Caco-2 (cell line): ENCODE measurements at regions not wholly inside any gene's neighbourhood (a gene's known extent, or its start where the extent isn't known, plus 50 kb on each side); places are given as distances from the start of the nearest gene placed in this dataset.

Experiments used
- BruUV-seq: library from RNA; stranded (reverse); fragments of 400-500 nt; replicated peaks from 2 replicates; lab custom pipeline; 2021; lab: Mats Ljungman, UMichigan
- CTCF ChIA-PET: fragments of 300-600 bp; sonication (Branson Sonifier 250); formaldehyde crosslinking; loops from one replicate; lab custom pipeline; 2022; ENCODE audit warnings: antibody characterized with exemption; lab: Charles Lee
- POLR2A ChIA-PET: fragments of 300-600 bp; sonication (Branson Sonifier 250); formaldehyde crosslinking; loops from one replicate; lab custom pipeline; 2022; ENCODE audit warnings: antibody characterized with exemption; lab: Charles Lee
- DNase-seq, 2 experiments: peaks; one replicate each; pipeline versions ENCODE4 v3.0.0 to v3.0.0-alpha.2; 2020 to 2022
- H3K27me3 ChIP-seq: replicated peaks from 2 replicates; pipeline ENCODE4 v1.6.0; 2011; ENCODE audit warnings: low read length; ENCODE audit not compliant: control insufficient read depth, insufficient read depth
- H3K36me3 ChIP-seq: 2 replicates; pipeline ENCODE4 v1.5.1; 2011; ENCODE audit warnings: low read length; ENCODE audit not compliant: control insufficient read depth, insufficient read depth
- H3K4me1 ChIP-seq: fragments of 250-450 bp; sonication (Bioruptor Pico); 2 replicates; pipeline ENCODE4 v1.5.1; 2020; ENCODE audit warnings: mild to moderate bottlenecking
- H3K4me3 ChIP-seq: 2 replicates; pipeline ENCODE4 v1.5.1; 2011; ENCODE audit warnings: low read depth, mild to moderate bottlenecking, control low read depth, low read length
- H3K9me3 ChIP-seq: fragments of 250-450 bp; sonication (Bioruptor Pico); 2 replicates; pipeline ENCODE4 v1.5.1; 2020; ENCODE audit warnings: mild to moderate bottlenecking, moderate library complexity
- H3K27ac Mint-ChIP-seq: one replicate; pipeline ENCODE4 v1.8.0; 2022; ENCODE audit warnings: mixed read lengths; ENCODE audit not compliant: unreplicated experiment
- H3K27me3 Mint-ChIP-seq: one replicate; pipeline ENCODE4 v1.8.0; 2022; ENCODE audit warnings: mixed read lengths; ENCODE audit not compliant: insufficient read depth, unreplicated experiment
- H3K36me3 Mint-ChIP-seq: one replicate; pipeline ENCODE4 v1.8.0; 2022; ENCODE audit warnings: mild to moderate bottlenecking, mixed read lengths; ENCODE audit not compliant: insufficient read depth, unreplicated experiment
- H3K4me1 Mint-ChIP-seq: one replicate; pipeline ENCODE4 v1.8.0; 2022; ENCODE audit warnings: low read depth, mixed read lengths; ENCODE audit not compliant: unreplicated experiment
- H3K4me3 Mint-ChIP-seq: one replicate; pipeline ENCODE4 v1.8.0; 2022; ENCODE audit warnings: mild to moderate bottlenecking, moderate library complexity, mixed read lengths; ENCODE audit not compliant: unreplicated experiment
- H3K9me3 Mint-ChIP-seq: one replicate; pipeline ENCODE4 v1.8.0; 2022; ENCODE audit warnings: mixed read lengths; ENCODE audit not compliant: unreplicated experiment
- intact Hi-C: fragments of 100-400 bp; cut with micrococcal nuclease; formaldehyde crosslinking; loops from one replicate; pipeline ENCODE4 v1.10.0; 2022; ENCODE audit not compliant: unreplicated experiment
- TF ChIP-seq, protein P1 (sequence below), 2 experiments: fragments of 200-600 bp in 1 of 2; IDR thresholded peaks; 1 replicate in 1 of 2; 2 replicates in 1 of 2; pipeline versions ENCODE4 v1.5.1 to v1.8.0; 2011 to 2022; ENCODE audit warnings: antibody characterized with exemption in 1 of 2, control low read depth in 1 of 2, inconsistent platforms in 1 of 2, low read depth in 1 of 2, low read length in 1 of 2, mild to moderate bottlenecking in 1 of 2, moderate library complexity in 1 of 2; ENCODE audit not compliant: insufficient read depth in 1 of 2, severe bottlenecking in 1 of 2, unreplicated experiment in 1 of 2

- Mint-ChIP-seq H3K36me3 (peaks cover 24% of the 10 kb centered on the region), H3K27me3 (no peaks in the 10 kb centered on the region), H3K4me1 (no peaks in the 10 kb centered on the region), H3K4me3 (no peak overlapping the region), H3K9me3 (no peaks in the 10 kb centered on the region), H3K27ac (no peak overlapping the region)
- TF ChIP-seq, protein P1, sequence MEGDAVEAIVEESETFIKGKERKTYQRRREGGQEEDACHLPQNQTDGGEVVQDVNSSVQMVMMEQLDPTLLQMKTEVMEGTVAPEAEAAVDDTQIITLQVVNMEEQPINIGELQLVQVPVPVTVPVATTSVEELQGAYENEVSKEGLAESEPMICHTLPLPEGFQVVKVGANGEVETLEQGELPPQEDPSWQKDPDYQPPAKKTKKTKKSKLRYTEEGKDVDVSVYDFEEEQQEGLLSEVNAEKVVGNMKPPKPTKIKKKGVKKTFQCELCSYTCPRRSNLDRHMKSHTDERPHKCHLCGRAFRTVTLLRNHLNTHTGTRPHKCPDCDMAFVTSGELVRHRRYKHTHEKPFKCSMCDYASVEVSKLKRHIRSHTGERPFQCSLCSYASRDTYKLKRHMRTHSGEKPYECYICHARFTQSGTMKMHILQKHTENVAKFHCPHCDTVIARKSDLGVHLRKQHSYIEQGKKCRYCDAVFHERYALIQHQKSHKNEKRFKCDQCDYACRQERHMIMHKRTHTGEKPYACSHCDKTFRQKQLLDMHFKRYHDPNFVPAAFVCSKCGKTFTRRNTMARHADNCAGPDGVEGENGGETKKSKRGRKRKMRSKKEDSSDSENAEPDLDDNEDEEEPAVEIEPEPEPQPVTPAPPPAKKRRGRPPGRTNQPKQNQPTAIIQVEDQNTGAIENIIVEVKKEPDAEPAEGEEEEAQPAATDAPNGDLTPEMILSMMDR (IDR thresholded peaks at IDR 0.05; ENCODE audit: insufficient read depth in 1 of 2, low read depth in 1 of 2, low read length in 1 of 2, severe bottlenecking in 1 of 2, unreplicated experiment in 1 of 2), result no peak
- Histone ChIP-seq H3K4me3 (no peak overlapping the region), H3K27me3 (no peaks in the 10 kb centered on the region), H3K4me1 (no peaks in the 10 kb centered on the region; the same call in 1 of the 2 replicates), H3K9me3 (no peaks in the 10 kb centered on the region), H3K36me3 (no peaks in the 10 kb centered on the region)
- no peak for DNase-seq
- intact Hi-C loops, result no loop called here
- no TSS peak for BruUV-seq
- POLR2A ChIA-PET, result no interaction called here
- CTCF ChIA-PET, result no interaction called here
These were observed 61.9 kb upstream of the ZCCHC13 start for GRCh38 chrX:74242050-74242449.

DNA sequence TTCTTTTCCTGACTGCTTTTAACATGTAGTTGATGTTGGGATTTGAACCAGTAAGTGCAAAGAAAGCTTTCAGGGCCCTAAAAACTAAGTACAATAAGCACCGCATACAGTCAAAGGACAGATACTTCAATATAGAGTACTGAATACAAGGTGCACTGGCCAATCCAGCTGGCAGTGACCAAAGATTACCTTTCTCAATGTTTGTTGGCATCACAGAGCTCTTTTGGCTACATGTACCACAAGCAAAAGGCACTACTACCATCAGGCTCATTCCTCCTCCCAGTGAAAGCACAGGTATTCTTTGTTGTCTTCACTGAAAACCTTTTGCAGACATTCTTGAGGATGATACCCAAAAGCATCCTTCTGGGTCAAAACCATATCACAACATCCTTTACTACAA, 65.2 kb upstream of the ZCCHC13 start:
- TF ChIP-seq, protein P1 (IDR thresholded peaks at IDR 0.05; ENCODE audit: insufficient read depth in 1 of 2, low read depth in 1 of 2, low read length in 1 of 2, severe bottlenecking in 1 of 2, unreplicated experiment in 1 of 2), result no peak
- H3K27me3 ChIP-seq, result no peaks in the 10 kb centered on the region
- H3K4me3 Mint-ChIP-seq, result no peak overlapping the region
- no peaks in the 10 kb centered on the region for H3K9me3 ChIP-seq
- no peaks in the 10 kb centered on the region for H3K27me3 Mint-ChIP-seq
- DNase-seq, result no peak
- ChIA-PET CTCF (no interaction called here), POLR2A (no interaction called here)
- no peak overlapping the region for H3K27ac Mint-ChIP-seq
- no peak overlapping the region for H3K4me3 ChIP-seq
- no peaks in the 10 kb centered on the region for H3K9me3 Mint-ChIP-seq
- no peaks in the 10 kb centered on the region for H3K4me1 Mint-ChIP-seq
- peaks cover 11% of the 10 kb centered on the region for H3K36me3 Mint-ChIP-seq
- no peaks in the 10 kb centered on the region; the same call in 1 of the 2 replicates for H3K4me1 ChIP-seq
- BruUV-seq, result no TSS peak
- no peaks in the 10 kb centered on the region for H3K36me3 ChIP-seq
- intact Hi-C loops, result no loop called here

- DNase-seq, result no peak
- Histone ChIP-seq H3K4me1 (no peaks in the 10 kb centered on the region), H3K27me3 (no peaks in the 10 kb centered on the region), H3K9me3 (no peaks in the 10 kb centered on the region), H3K4me3 (no peak overlapping the region), H3K36me3 (no peaks in the 10 kb centered on the region)
- H3K36me3 Mint-ChIP-seq, result no peaks in the 10 kb centered on the region
- no peak overlapping the region for H3K4me3 Mint-ChIP-seq
- no peaks in the 10 kb centered on the region for H3K27me3 Mint-ChIP-seq
- intact Hi-C loops, result loop anchor here (5.0 kb wide), 1 partner anchor 368 kb away; no protein-coding TSS in a partner anchor
- H3K27ac Mint-ChIP-seq, result no peak overlapping the region
- TF ChIP-seq, protein P1 (IDR thresholded peaks at IDR 0.05; ENCODE audit: insufficient read depth in 1 of 2, low read depth in 1 of 2, low read length in 1 of 2, severe bottlenecking in 1 of 2, unreplicated experiment in 1 of 2), result no peak
- ChIA-PET POLR2A (no interaction called here), CTCF (interaction anchor here (0.6 kb wide), 1 partner anchor 16 kb away, joined by 3 read pairs; no protein-coding TSS in a partner anchor)
- H3K4me1 Mint-ChIP-seq, result no peaks in the 10 kb centered on the region
- no TSS peak for BruUV-seq
- H3K9me3 Mint-ChIP-seq, result no peaks in the 10 kb centered on the region
These were observed 69.2 kb upstream of the ZCCHC13 start for GRCh38 chrX:74234818-74235217.
